EL (cell line): ENCODE measurements at regions not wholly inside any gene's neighbourhood (a gene's known extent, or its start where the extent isn't known, plus 50 kb on each side); places are given as distances from the start of the nearest gene placed in this dataset.

Experiments
- DNase-seq: peaks from one replicate; pipeline ENCODE4 v3.0.0-alpha.2; 2016

GRCh38 chr5:125106271-125106670 is 359.8 kb upstream of the ZNF608 start:
- DNase-seq: no peak

- DNase-seq: no peak
These were observed 360.4 kb upstream of the ZNF608 start for GRCh38 chr5:125106881-125107280.

GRCh38 chr5:125109293-125109692 is 362.9 kb upstream of the ZNF608 start:
- DNase-seq: no peak

- DNase-seq: no peak
These were observed 363.4 kb upstream of the ZNF608 start for GRCh38 chr5:125109816-125110215.

GRCh38 chr5:125112196-125112595 is 365.8 kb upstream of the ZNF608 start:
- DNase-seq: peak; percentile 67

GRCh38 chr5:125113328-125113727 is 366.9 kb upstream of the ZNF608 start:
- DNase-seq: no peak

GRCh38 chr5:125115195-125115525 is 368.7 kb upstream of the ZNF608 start:
- no peak for DNase-seq

GRCh38 chr5:125117566-125117965 is 371.1 kb upstream of the ZNF608 start:
- DNase-seq: peak; percentile 54

- no peak for DNase-seq
These were observed 373.6 kb upstream of the ZNF608 start for GRCh38 chr5:125120012-125120411.

GRCh38 chr5:125125031-125125823 is 378.8 kb upstream of the ZNF608 start:
- DNase-seq: no peak

- no peak for DNase-seq
These were observed 379.6 kb upstream of the ZNF608 start for GRCh38 chr5:125126050-125126449.

GRCh38 chr5:125129151-125129806 is 382.8 kb upstream of the ZNF608 start:
- peak; percentile 33 for DNase-seq

- DNase-seq: no peak
These were observed 384.2 kb upstream of the ZNF608 start for GRCh38 chr5:125130591-125130990.

- peak; percentile 93 for DNase-seq
These were observed 388.0 kb upstream of the ZNF608 start for GRCh38 chr5:125134216-125135081.

GRCh38 chr5:125137535-125137934 is 391.1 kb upstream of the ZNF608 start:
- DNase-seq: no peak

- no peak for DNase-seq
These were observed 391.8 kb upstream of the ZNF608 start for GRCh38 chr5:125138266-125138665.

GRCh38 chr5:125139590-125139989 is 393.2 kb upstream of the ZNF608 start:
- DNase-seq: no peak

- no peak for DNase-seq
These were observed 393.8 kb upstream of the ZNF608 start for GRCh38 chr5:125140220-125140619.

GRCh38 chr5:125140855-125141254 is 394.4 kb upstream of the ZNF608 start:
- peak; percentile 59 for DNase-seq

GRCh38 chr5:125142458-125142857 is 396.0 kb upstream of the ZNF608 start:
- peak; percentile 43 for DNase-seq

GRCh38 chr5:125143011-125143410 is 396.6 kb upstream of the ZNF608 start:
- DNase-seq: no peak

GRCh38 chr5:125148076-125148475 is 401.6 kb upstream of the ZNF608 start:
- no peak for DNase-seq

- DNase-seq: no peak
These were observed 402.3 kb upstream of the ZNF608 start for GRCh38 chr5:125148706-125149105.

GRCh38 chr5:125149110-125149509 is 402.7 kb upstream of the ZNF608 start:
- DNase-seq: no peak
